ENCODE measurements at regions not wholly inside any gene's neighbourhood (a gene's known extent, or its start where the extent isn't known, plus 50 kb on each side); places are given as distances from the start of the nearest gene placed in this dataset.

DNA sequence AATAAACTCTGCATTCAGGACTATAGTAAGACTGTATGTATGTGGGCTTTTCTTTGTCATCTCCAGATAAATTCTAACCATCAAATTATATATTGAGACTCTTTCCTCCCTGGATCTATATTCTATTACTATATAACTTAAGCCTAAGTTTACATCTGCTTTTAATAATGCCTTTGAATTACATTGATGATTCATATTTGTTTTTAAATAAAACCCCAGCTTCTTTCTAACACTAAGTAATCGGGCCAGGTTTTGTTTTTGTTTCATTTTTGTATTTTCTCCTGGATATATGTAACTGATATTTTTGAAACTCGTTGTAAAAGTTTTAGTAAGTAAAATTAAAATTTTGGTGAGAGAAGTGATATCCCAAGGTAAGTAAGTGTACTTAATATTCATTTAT, 1599.1 kb downstream of the PCDH9 start:
- WGBS, 2 donors = 54 to 67% methylated on average over 2 of the region's 2 CpGs
- ATAC-seq (ENCODE audit: low FRiP score) = no peak
- intact Hi-C loops (cut with DNase I) = no loop called here

DNA sequence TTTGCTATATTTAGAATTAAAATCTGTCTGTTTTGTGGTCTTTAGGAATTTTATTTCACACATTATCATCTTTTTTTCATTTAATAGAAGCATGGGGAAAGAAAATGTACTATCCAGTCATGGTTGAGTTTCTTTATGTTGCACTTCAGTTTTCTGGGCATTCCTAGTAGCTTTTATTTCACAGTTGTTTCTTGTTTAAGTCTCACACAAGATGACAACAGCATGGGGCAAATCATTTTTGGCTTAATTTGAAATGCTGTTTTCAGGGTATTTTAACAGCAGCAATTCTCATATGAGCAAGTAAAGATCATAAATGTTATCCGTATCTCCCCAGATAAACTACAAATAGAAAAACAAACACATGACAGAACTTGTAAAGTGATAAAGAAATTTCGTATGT, 1600.2 kb downstream of the PCDH9 start:
- WGBS, 2 donors = 21 to 28% methylated on average over 2 of the region's 2 CpGs
- ATAC-seq (ENCODE audit: low FRiP score) (no peak), DNase-seq (no peak)

More for the DNA sequence above, 1599.1 kb downstream of the PCDH9 start:
- DNase-seq = no peak
- H3K36me3 ChIP-seq (ENCODE audit: control insufficient read depth in 1 of 2, insufficient read depth in 2 of 2, low read length in 1 of 2) = no peaks in the 10 kb centered on the region
- no peaks in the 10 kb centered on the region for H3K27me3 ChIP-seq (ENCODE audit: control insufficient read depth in 1 of 2, insufficient read depth in 2 of 2, low read length in 1 of 2)
- H3K4me3 ChIP-seq (ENCODE audit: low read length in 2 of 2) = no peak overlapping the region
- H3K4me1 ChIP-seq (ENCODE audit: control insufficient read depth in 1 of 2, insufficient read depth in 2 of 2, low read length in 2 of 2) = no peaks in the 10 kb centered on the region
- no peaks in the 10 kb centered on the region for H3K9me3 ChIP-seq (ENCODE audit: control insufficient read depth, low read length)
- H3K27ac ChIP-seq (ENCODE audit: low read depth in 1 of 2, low read length in 2 of 2) = no peak overlapping the region

DNA sequence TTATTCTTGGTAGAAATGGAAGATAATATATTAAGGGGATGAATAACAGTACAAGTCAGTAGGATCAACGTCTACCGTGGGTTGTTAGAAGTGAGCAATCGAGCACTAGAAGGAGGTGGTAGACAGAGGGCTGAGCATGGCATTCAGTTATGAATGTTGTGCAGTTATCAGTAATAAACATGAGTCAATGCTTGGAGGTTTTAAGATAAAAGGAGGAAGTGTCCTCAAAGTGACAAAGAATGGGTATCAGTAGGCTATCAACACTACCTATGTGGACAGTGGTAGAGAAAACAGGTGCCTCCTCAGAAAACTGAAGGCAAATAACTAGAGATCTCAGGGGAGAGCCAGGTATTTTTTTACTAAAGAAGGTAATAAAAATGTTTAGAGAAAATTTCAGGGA, 1607.0 kb downstream of the PCDH9 start:
- no peaks in the 10 kb centered on the region for H3K9me3 ChIP-seq (ENCODE audit: control insufficient read depth, low read length)
- no peaks in the 10 kb centered on the region for H3K4me1 ChIP-seq (ENCODE audit: control insufficient read depth in 1 of 2, insufficient read depth in 2 of 2, low read length in 2 of 2)
- DNase-seq (no peak), ATAC-seq (ENCODE audit: low FRiP score) (no peak)
- no peak overlapping the region for H3K4me3 ChIP-seq (ENCODE audit: low read length in 2 of 2)
- H3K27me3 ChIP-seq (ENCODE audit: control insufficient read depth in 1 of 2, insufficient read depth in 2 of 2, low read length in 1 of 2) = no peaks in the 10 kb centered on the region
- no peak overlapping the region for H3K27ac ChIP-seq (ENCODE audit: low read depth in 1 of 2, low read length in 2 of 2)
- 90% methylated on average over 3 of the region's 3 CpGs for WGBS, 2 donors
- intact Hi-C loops (cut with DNase I) = no loop called here
- H3K36me3 ChIP-seq (ENCODE audit: control insufficient read depth in 1 of 2, insufficient read depth in 2 of 2, low read length in 1 of 2) = no peaks in the 10 kb centered on the region

More for the DNA sequence above, 1600.2 kb downstream of the PCDH9 start:
- H3K4me3 ChIP-seq (ENCODE audit: low read length in 2 of 2) = no peak overlapping the region
- intact Hi-C loops (cut with DNase I) = no loop called here
- no peaks in the 10 kb centered on the region for H3K27me3 ChIP-seq (ENCODE audit: control insufficient read depth in 1 of 2, insufficient read depth in 2 of 2, low read length in 1 of 2)
- H3K36me3 ChIP-seq (ENCODE audit: control insufficient read depth in 1 of 2, insufficient read depth in 2 of 2, low read length in 1 of 2) = no peaks in the 10 kb centered on the region
- H3K4me1 ChIP-seq (ENCODE audit: control insufficient read depth in 1 of 2, insufficient read depth in 2 of 2, low read length in 2 of 2) = no peaks in the 10 kb centered on the region
- H3K9me3 ChIP-seq (ENCODE audit: control insufficient read depth, low read length) = no peaks in the 10 kb centered on the region
- no peak overlapping the region for H3K27ac ChIP-seq (ENCODE audit: low read depth in 1 of 2, low read length in 2 of 2)

DNA sequence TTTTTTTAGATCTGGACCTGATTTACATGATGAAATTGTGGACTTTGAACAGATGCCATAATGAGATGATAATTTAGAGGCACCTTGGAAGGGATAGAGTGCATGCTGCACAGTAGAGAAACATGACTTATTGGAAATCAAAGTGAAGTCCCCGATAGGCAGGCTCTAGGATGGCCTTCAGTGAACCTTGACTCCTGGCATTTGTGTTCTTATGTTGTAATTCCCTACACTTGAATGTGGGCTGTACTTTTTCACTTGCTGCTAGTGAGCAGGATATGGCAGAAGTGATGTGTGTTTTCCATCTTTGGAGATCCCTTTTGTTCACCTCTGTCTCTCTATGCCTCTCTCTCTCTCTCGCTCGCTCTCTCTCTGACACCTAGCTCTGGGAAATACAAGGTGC, 1614.6 kb downstream of the PCDH9 start:
- Histone ChIP-seq H3K36me3 (ENCODE audit: control insufficient read depth in 1 of 2, insufficient read depth in 2 of 2, low read length in 1 of 2) (no peaks in the 10 kb centered on the region), H3K4me1 (ENCODE audit: control insufficient read depth in 1 of 2, insufficient read depth in 2 of 2, low read length in 2 of 2) (no peaks in the 10 kb centered on the region), H3K27me3 (ENCODE audit: control insufficient read depth in 1 of 2, insufficient read depth in 2 of 2, low read length in 1 of 2) (no peaks in the 10 kb centered on the region), H3K9me3 (ENCODE audit: control insufficient read depth, low read length) (no peaks in the 10 kb centered on the region), H3K27ac (ENCODE audit: low read depth in 1 of 2, low read length in 2 of 2) (no peak overlapping the region), H3K4me3 (ENCODE audit: low read length in 2 of 2) (no peak overlapping the region)
- intact Hi-C loops (cut with DNase I) = no loop called here
- 86 to 88% methylated on average over 3 of the region's 3 CpGs for WGBS, 2 donors
- ATAC-seq (ENCODE audit: low FRiP score) = no peak
- DNase-seq = no peak

DNA sequence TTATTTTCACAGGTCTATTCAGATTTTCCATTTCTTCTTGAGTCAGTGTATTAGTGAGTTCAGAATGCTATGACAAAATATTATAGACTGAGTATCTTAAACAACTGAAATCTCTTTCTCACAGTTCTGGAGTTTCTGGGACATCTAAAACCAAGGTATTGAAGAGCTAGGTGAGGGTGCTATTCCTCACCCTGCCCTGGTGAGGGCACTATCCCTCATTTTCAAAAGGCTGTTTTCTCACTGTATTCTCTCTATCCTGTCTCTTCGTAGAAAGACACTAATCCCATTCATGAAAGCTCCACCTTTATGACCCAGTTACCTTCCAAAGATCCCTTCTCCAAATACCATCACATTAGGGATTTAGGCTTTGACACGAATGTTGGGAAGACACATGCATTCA, 1617.1 kb downstream of the PCDH9 start:
- intact Hi-C loops (cut with DNase I) = no loop called here
- H3K4me1 ChIP-seq (ENCODE audit: control insufficient read depth in 1 of 2, insufficient read depth in 2 of 2, low read length in 2 of 2) = no peaks in the 10 kb centered on the region
- H3K27me3 ChIP-seq (ENCODE audit: control insufficient read depth in 1 of 2, insufficient read depth in 2 of 2, low read length in 1 of 2) = no peaks in the 10 kb centered on the region
- H3K36me3 ChIP-seq (ENCODE audit: control insufficient read depth in 1 of 2, insufficient read depth in 2 of 2, low read length in 1 of 2) = no peaks in the 10 kb centered on the region
- no peak for DNase-seq
- no peaks in the 10 kb centered on the region for H3K9me3 ChIP-seq (ENCODE audit: control insufficient read depth, low read length)
- H3K27ac ChIP-seq (ENCODE audit: low read depth in 1 of 2, low read length in 2 of 2) = no peak overlapping the region
- ATAC-seq (ENCODE audit: low FRiP score) = no peak
- no peak overlapping the region for H3K4me3 ChIP-seq (ENCODE audit: low read length in 2 of 2)
- WGBS, 2 donors = 77 to 85% methylated on average over 2 of the region's 2 CpGs

DNA sequence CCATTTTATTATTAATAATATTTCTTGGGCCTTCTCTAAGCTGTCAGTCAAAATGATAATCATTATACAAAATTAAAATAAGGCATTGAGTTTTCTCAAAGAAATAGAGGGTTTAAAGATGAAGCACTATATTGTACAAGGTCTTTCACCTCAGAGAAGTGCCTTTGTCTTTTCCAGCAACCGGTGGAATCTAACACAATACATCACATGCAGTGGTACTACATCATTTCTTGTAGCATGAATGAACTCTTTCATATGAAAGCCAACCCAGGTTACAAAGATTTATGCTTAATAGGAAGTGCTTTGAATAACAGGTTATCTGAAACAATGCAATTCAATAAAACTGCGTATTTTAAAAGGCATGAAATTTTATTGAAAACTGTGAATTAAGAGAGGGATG, 1620.8 kb downstream of the PCDH9 start:
- H3K4me3 ChIP-seq (ENCODE audit: low read length in 2 of 2) = no peak overlapping the region
- no peaks in the 10 kb centered on the region for H3K27me3 ChIP-seq (ENCODE audit: control insufficient read depth in 1 of 2, insufficient read depth in 2 of 2, low read length in 1 of 2)
- no peak for ATAC-seq (ENCODE audit: low FRiP score)
- H3K9me3 ChIP-seq (ENCODE audit: control insufficient read depth, low read length) = no peaks in the 10 kb centered on the region
- intact Hi-C loops (cut with DNase I) = no loop called here
- H3K4me1 ChIP-seq (ENCODE audit: control insufficient read depth in 1 of 2, insufficient read depth in 2 of 2, low read length in 2 of 2) = no peaks in the 10 kb centered on the region
- no peak for DNase-seq
- WGBS, 2 donors = 72 to 76% methylated on average over 2 of the region's 2 CpGs
- H3K36me3 ChIP-seq (ENCODE audit: control insufficient read depth in 1 of 2, insufficient read depth in 2 of 2, low read length in 1 of 2) = no peaks in the 10 kb centered on the region
- H3K27ac ChIP-seq (ENCODE audit: low read depth in 1 of 2, low read length in 2 of 2) = no peak overlapping the region

DNA sequence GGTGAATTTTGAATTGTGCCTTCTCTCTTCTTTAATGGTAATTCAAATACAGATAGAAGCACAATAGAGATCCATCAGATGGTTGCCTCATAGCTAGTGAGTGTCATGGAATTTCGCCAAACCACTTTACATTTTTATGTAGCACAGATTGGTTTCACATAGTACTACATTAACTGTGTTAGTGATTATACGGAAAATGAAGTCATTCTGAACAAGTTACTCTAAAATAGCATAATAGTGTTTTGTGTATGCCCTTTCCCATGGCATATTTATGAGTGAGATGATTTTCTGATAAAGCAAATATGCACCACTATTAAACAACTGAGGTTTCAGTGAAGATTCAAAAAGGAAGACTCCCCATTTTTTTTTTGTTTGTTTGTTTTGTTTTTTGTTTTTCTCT, 1623.5 kb downstream of the PCDH9 start:
- WGBS, 2 donors = 68 to 80% methylated on average over 2 of the region's 2 CpGs
- Histone ChIP-seq H3K9me3 (ENCODE audit: control insufficient read depth, low read length) (no peaks in the 10 kb centered on the region), H3K36me3 (ENCODE audit: control insufficient read depth in 1 of 2, insufficient read depth in 2 of 2, low read length in 1 of 2) (no peaks in the 10 kb centered on the region), H3K4me3 (ENCODE audit: low read length in 2 of 2) (no peak overlapping the region), H3K27ac (ENCODE audit: low read depth in 1 of 2, low read length in 2 of 2) (no peak overlapping the region), H3K27me3 (ENCODE audit: control insufficient read depth in 1 of 2, insufficient read depth in 2 of 2, low read length in 1 of 2) (no peaks in the 10 kb centered on the region), H3K4me1 (ENCODE audit: control insufficient read depth in 1 of 2, insufficient read depth in 2 of 2, low read length in 2 of 2) (no peaks in the 10 kb centered on the region)
- intact Hi-C loops (cut with DNase I) = no loop called here
- ATAC-seq (ENCODE audit: low FRiP score) = no peak
- no peak for DNase-seq

DNA sequence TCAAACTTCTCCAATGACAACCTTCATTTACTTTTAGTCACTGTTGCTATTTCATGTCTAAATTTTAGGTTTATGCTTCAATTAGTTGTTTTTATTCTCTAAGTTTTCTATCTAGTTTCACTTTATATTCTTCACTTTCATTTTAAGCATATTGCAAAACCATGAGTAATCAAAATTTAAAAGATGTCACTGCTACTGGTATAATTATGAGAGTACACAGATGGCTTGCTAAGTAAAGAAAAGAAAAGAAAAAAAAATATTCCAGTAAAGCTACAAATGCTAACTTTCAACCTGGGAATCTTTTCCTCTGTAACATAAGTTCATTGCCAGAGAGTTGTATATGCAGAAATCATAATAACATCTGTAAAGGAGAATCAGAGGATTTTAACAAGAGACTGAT, 1624.7 kb downstream of the PCDH9 start:
- DNase-seq (no peak), ATAC-seq (ENCODE audit: low FRiP score) (no peak)
- no peaks in the 10 kb centered on the region for H3K9me3 ChIP-seq (ENCODE audit: control insufficient read depth, low read length)
- no peaks in the 10 kb centered on the region for H3K27me3 ChIP-seq (ENCODE audit: control insufficient read depth in 1 of 2, insufficient read depth in 2 of 2, low read length in 1 of 2)
- intact Hi-C loops (cut with DNase I) = no loop called here
- H3K4me3 ChIP-seq (ENCODE audit: low read length in 2 of 2) = no peak overlapping the region
- no peaks in the 10 kb centered on the region for H3K4me1 ChIP-seq (ENCODE audit: control insufficient read depth in 1 of 2, insufficient read depth in 2 of 2, low read length in 2 of 2)
- H3K27ac ChIP-seq (ENCODE audit: low read depth in 1 of 2, low read length in 2 of 2) = no peak overlapping the region
- no peaks in the 10 kb centered on the region for H3K36me3 ChIP-seq (ENCODE audit: control insufficient read depth in 1 of 2, insufficient read depth in 2 of 2, low read length in 1 of 2)

DNA sequence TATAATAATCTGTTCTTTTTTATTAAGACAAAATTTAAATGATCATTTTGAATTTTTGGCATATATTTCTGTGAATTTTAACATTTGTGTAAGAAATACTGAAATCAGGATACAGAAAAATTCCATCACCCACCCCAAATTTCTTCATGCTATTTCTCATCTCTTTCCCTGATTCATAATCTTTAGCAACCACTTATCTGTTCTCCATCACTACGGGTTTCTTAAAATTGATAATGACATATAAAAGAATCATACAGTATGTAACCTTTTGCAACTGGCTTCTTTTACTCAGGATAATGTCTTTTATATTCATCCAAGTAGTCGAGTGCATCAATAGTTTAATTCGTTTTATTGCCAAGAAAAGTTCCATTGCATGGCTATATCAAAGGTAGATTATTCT, 1627.0 kb downstream of the PCDH9 start:
- H3K27me3 ChIP-seq (ENCODE audit: control insufficient read depth in 1 of 2, insufficient read depth in 2 of 2, low read length in 1 of 2) = no peaks in the 10 kb centered on the region
- H3K9me3 ChIP-seq (ENCODE audit: control insufficient read depth, low read length) = no peaks in the 10 kb centered on the region
- H3K4me1 ChIP-seq (ENCODE audit: control insufficient read depth in 1 of 2, insufficient read depth in 2 of 2, low read length in 2 of 2) = no peaks in the 10 kb centered on the region
- no peak overlapping the region for H3K27ac ChIP-seq (ENCODE audit: low read depth in 1 of 2, low read length in 2 of 2)
- intact Hi-C loops (cut with DNase I) = no loop called here
- H3K4me3 ChIP-seq (ENCODE audit: low read length in 2 of 2) = no peak overlapping the region
- 90 to 94% methylated on average over 3 of the region's 3 CpGs for WGBS, 2 donors
- H3K36me3 ChIP-seq (ENCODE audit: control insufficient read depth in 1 of 2, insufficient read depth in 2 of 2, low read length in 1 of 2) = no peaks in the 10 kb centered on the region
- no peak for DNase-seq
- ATAC-seq (ENCODE audit: low FRiP score) = no peak
